Effector CD8-positive, alpha-beta T cell (primary cell): ENCODE measurements at regions not wholly inside any gene's neighbourhood (a gene's known extent, or its start where the extent isn't known, plus 50 kb on each side); places are given as distances from the start of the nearest gene placed in this dataset.
"Not testable (repeated sequence)": the region's sequence is repeated elsewhere in the genome, so short reads cannot be mapped to it uniquely, and the experiment has no call there.

Source experiments
- DNase-seq: peaks from one replicate; lab custom pipeline; 2025; lab: John Stamatoyannopoulos, UW

- no peak for DNase-seq
Measured at GRCh38 chr3:170651260-170651845, 65.5 kb upstream of the SLC7A14 start.

DNA sequence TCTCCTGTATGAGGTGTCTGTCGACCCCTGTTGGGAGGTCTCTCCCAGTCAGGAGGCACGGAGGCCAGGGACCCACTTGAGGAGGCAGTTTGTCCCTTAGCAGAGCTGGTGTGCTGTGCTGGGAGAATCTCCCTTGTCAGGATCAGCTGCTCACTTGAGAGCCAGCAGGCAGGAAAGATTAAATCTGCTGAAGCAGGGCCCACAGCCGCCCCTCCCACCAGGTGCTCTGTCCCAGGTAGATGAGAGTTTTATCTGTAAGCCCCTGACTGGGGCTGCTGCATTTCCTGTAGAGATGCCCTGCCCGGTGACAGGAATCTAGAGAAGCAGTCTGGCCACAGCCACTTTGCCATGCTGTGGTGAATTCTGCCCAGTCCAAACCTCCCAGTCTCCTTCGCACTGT lies 64.7 kb upstream of the SLC7A14 start:
- not testable (repeated sequence) for DNase-seq

DNA sequence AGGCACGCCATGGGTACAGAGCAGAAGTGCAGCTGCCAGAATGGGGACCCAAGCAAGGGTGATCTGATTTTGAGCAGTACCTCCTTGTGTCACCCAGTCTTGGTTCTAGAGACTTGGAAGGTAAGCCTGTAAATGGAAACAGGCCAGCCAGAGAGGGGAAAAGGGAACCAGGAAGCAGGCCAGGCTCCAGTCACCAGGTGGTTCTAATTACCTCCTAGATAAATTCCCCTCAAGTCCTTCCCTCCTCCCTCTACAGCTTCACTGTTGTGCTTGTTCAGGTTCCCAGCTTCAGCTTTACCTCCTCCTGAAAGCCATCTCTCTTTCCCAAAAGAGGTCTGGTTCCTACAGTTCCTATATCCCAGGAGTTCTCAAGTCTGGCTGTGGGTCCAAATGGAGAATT lies 58.8 kb upstream of the SLC7A14 start:
- DNase-seq: no peak

DNA sequence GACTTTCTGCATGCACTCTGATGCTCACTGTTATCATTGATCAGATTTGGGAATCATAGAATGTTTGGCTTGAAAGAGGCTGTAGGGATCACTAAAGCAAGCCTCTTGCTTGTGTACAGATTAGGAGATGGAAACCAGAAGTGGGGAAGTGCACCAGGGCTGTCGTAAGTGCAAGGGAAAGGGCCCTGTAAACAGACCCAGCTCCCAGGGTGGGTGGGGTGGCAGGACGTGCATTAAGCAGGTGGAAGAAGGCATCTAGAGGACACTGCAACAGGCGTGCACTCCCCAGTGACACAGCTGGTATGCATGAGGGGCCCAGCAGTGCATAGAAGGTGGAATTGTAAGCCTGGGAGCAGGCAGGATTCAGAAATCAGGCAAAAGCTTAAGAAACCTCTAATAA lies 58.0 kb upstream of the SLC7A14 start:
- no peak for DNase-seq

GRCh38 chr3:170642882-170643601 lies 57.2 kb upstream of the SLC7A14 start:
- no peak for DNase-seq

DNA sequence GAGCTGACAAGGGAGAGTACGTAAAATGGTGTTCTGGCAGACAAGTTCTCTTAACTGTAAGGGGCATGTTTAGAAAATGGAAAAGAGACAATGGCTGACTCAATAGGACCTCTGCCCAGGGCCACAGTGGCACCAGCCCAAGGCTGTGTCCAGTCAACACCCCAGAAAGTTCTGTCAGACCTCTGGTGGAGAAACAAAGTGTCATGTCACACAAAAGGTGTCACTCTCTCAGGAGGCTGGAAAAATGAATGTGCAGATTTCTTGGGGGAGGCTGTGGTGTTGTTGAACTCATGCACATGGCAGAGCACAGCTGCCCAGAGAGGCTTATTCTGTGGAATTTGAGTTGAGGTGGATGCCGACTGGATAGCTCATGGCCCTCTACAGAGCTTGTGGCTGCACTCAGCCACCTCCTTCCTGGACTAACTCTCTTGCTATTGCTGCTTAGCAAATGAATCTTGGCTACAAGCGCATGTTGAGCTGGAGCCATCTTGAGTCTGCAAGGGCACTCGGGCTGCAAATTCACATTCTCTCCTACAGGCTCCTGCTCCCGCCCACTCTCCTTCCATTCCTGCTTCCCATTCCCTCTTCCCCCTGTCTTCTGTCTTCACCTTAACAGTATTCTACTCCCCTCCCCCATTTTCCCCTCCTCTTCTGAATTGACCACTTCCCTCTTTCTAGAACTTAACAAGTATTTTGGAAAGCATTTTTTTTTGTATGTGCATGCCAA lies 55.8 kb upstream of the SLC7A14 start:
- no peak for DNase-seq

- DNase-seq: no peak
Measured at GRCh38 chr3:170640737-170641171, 54.9 kb upstream of the SLC7A14 start.

DNA sequence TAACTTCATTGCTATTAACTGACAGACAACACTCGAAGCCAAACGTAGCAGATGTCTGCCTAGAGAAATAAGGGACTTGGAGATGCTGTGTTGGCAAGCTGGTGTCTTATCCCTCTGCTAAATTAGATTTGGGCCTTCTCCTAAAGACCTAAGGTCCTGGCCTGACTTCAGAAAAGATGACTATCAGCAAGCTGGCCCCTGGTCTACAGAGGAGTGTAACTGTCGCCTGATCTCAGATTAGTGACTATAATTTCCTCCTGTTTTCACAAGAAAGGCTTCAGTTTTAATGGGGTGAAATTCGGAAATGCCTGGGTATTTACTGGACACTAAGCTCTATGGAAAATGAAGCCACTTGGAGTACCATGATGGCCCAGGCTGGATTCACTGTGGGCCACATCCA lies 53.1 kb upstream of the SLC7A14 start:
- DNase-seq: no peak

DNA sequence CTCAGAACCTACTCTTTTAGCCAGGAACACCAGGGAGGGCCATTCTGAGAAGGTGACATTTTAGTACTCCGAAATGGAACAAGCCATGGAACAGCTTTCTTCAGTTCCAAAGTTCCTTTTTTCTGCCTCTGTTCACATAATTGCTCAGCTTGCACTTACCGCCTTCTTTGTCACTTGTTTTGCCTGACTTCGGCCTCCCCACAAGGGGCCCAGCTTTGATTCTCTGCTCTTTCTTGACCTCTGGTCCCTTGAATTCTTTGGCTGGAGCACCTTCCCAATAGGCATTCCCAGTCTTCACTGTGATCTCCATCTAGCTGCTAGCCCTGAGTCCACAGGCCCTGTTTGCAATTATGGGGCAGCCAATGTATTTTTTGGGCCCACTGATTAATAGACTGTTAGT lies 51.4 kb upstream of the SLC7A14 start:
- DNase-seq: no peak

GRCh38 chr3:170636400-170636973 lies 50.6 kb upstream of the SLC7A14 start:
- no peak for DNase-seq
